NCI-H2227 (cell line): ENCODE measurements at regions not wholly inside any gene's neighbourhood (a gene's known extent, or its start where the extent isn't known, plus 50 kb on each side); places are given as distances from the start of the nearest gene placed in this dataset.
"Not testable (repeated sequence)": the region's sequence is repeated elsewhere in the genome, so short reads cannot be mapped to it uniquely, and the experiment has no call there.

ENCODE experiments used
- DNase-seq: peaks from one replicate; lab custom pipeline; 2025; ENCODE audit not compliant: unreplicated experiment; lab: John Stamatoyannopoulos, UW

DNA sequence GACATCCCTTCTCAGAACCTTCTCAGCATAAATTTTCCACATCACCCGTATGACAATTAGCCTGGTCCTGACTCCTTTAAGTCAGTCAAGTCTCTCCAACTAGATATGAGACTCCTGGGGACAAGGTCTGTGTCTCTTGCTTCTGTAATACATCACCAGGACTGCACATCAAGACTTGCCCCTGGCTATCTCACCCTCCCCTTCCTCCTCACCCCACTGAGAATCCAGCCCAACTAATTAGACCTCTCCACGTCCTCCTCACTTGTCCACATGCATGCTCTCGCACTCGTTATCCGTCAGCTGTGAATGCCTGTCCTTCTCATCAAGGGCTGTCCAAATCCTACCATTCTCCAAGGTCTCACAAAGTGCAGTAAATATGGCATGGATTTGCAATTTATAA lies 542.8 kb downstream of the PTPRU start:
- DNase-seq: no peak

DNA sequence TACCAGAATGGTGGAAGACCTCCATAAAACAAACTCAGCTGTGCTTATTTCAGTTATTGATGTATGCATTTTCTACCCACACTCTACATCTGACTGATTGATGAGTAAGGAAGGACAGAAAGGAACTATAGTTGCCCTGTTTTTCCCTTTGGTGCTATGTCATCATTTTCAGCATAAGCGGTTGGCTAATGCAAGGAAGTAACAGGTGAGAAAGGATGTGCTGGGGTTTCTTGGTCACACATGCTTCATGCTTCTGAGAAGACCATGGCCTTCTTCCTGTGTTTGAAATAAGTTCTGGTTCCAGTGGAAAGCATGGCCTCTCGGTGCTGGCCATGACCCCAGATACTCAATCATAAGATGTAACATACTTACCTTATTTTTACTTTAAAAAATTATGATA lies 541.2 kb downstream of the PTPRU start:
- no peak for DNase-seq

GRCh38 chr1:29774355-29774754 lies 538.0 kb downstream of the PTPRU start:
- DNase-seq: no peak

DNA sequence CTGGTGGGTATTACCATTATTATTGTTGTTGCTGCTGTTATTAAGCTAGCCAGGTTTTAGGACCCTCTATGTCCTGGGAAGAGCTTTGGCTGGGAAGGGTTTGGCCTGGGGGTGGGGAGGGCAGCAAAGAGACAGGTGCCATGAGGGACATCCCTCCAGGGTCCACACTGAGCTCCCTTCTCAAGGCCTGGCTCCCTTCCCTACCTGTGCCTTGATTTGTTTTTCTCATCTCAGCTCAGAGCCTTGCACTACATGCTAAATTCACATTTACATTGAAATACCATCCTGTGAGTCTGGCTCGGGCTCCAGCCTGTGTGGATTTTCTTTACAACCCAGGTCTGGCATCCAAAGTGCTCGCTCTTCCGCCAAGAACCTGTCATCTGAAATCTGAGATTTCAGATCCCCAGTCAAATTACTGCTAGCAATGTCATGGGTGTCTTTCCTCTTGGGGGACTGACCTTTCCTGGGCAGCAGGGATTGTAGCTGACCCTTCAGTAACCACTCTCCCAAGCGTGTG lies 536.3 kb downstream of the PTPRU start:
- no peak for DNase-seq

DNA sequence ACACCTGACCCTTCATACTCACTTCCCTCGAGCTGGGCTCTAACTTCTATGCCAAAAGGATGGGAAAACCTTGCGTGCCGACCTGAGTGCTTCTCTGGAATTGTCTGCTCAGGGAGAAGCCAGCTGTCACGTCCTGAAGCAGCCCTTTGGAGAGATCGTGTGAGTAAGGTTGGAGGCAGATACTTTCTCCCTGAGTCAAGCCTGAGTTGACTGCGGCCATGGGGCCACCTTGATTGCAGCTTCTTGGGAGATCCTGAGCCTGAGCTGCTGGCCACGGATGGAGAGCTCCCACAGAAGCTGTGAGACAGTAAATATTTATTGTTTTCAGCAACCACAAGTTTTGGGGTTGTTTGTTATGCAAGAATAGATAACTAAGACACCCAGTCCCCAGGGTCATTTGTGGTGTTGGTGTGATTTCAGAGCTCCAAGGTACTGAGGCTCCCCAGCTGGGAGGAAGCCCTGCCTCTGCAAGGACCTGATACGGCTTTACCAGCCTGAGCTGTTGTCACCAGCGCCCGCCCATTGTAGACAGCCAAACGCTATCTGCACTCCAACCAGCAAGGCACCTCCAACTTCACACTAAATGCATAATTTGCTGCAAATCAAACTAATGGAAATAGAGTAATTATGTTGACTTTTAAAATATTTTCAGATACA lies 531.6 kb downstream of the PTPRU start:
- no peak for DNase-seq

GRCh38 chr1:29767088-29767685 lies 530.9 kb downstream of the PTPRU start:
- DNase-seq: no peak

DNA sequence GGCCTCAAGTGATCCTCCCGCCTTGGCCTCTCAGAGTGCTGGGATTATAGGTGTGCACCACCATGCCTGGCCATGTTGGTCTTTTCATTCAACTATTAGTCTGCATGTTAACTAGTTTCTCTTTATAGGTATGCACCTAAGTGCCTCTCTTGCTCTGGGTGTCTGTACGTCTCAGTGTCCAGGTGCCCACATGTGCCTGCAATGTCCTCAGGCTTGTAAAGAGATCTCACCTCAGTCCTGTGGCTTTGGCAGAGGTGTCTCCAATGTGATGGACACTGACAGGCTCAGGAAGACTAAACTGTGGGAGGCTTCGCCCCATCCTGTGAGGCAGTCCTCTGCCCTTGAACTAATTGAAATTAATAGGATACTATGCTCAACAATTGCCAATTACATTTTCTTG lies 526.3 kb downstream of the PTPRU start:
- no peak for DNase-seq

DNA sequence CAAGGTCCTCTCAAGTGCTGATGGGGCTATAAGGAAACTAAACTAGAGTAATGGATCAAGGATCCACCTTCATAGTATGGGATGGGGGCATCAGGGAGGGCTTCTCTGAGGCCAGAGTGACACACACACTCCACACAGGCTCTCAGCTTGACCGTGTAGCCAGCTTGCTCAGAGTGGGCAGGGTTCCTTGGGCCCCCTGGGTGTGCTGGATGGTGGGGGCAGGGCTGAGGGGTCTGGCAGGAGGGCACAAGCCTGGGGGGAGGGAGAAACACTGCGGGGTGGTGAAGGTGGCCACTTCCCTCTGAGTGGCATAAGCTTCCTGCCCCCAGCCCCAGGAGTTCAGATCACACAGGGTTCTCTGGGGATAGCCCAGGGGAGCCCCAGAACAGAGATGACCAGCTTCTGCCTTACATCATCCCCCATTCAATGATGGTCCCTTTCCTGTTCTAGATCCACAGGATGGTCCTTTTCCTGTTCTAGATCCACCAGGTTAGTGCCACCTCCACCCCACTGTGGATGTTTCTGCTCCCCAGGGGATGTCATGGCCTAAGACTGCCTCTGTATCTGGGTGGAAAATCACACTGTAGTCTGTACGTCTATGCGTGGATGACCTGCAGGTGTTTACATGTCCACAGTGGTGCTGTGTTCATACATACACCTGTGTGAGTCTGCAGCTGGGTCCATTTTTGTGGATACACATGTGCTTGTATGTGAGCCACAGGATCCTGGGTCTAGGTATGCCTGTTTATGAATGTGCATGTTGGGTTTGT lies 525.0 kb downstream of the PTPRU start:
- DNase-seq: no peak

DNA sequence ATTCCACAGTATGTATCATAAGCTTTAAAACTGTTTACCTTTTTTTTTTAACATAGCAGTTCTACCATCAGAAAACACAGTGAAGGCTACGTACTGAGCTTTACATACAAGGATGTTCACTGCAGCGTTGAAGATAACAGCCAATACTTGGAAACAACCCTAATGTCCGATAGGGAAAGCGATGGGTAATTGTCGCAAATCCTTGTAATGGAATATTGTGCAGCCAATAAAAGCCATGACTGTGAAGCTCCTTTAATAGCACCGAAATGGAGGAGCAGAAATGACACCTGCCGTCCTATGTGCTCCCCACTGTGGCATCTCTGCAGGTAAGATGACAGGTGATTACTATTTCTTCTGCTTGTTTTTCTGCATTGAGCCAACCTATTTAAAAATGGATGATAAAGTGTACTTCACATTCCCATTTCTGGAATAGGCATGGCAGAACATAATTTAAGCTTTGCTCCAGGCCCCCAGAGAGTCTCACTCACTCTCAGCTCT lies 523.8 kb downstream of the PTPRU start:
- no peak for DNase-seq

DNA sequence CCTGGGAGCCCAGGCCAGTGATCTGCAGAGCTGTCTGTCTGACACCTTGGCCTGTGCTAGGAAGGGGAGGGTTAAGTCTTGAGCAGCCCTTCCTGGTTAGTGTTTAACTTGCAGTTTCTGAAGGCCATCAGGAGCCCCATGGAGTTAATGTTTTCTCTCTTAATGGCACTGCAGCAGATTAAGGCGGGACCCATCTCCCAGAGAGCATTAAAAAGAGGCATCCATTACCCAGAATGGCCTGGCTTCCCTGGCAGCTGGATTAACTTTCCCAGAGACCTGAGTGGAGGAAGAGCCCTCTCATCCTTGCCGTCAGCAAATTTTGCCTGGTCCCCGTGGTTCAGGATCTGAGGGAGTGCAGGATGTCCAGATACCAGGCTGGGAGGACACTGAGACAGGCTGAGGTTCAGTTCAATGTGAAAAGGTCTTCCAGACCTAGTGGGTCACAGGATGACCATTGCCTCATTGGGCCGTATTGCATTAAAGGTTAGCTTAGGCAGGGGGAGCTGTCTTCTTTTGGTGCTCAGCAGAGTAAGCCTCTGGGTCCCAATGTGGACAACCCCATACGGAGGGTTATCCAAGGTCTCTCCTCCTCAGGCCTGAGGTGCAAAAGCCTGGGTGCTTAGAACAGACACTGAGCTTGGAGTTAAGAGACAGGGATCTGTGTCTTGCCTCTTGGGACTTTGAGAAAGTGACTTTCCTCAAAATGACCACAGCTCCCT lies 522.6 kb downstream of the PTPRU start:
- DNase-seq: peak; percentile 76

DNA sequence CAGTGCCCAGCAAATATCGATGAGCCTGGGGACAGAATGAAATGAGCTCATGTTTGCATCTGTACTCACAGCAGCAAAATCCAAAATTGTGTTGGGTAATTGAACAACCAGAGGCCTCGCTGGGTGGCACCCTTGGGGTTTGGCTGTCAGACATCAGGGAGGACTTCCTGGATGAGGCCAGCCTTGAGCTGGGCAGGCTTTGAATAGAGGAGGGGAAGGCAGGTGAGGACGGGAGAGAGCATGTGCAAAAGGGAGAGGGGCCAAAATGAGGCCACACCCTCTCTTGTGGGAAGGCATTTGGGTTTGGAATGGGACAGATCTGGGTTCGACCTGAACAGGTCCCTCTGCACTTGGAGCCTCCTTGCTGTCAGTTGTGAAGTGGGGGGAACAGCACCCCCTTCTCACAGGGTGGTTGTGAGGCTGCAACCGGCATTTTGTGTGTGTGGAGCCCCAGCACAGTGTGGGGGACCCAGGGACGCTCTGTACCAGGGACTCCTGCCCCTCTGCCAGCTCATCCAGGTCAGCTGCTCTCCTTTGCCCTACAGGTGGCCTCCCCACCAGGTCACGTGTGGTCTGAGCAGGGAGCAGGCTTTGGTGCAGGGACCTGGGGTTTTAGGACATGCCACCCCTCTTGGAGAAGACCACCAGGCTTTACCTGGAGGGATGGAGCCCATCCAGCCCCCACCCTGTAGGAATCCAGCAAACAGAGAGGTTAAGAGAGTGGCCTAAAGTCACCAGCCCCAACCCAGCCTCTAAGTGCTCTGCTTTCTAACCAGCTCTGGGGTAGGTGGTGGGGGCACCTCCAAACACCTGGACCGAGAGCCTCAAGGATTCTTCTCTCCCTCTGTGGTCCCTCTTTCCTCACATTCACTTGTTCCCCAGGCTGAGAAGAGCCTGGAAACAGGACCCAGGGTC lies 521.8 kb downstream of the PTPRU start:
- DNase-seq: no peak

DNA sequence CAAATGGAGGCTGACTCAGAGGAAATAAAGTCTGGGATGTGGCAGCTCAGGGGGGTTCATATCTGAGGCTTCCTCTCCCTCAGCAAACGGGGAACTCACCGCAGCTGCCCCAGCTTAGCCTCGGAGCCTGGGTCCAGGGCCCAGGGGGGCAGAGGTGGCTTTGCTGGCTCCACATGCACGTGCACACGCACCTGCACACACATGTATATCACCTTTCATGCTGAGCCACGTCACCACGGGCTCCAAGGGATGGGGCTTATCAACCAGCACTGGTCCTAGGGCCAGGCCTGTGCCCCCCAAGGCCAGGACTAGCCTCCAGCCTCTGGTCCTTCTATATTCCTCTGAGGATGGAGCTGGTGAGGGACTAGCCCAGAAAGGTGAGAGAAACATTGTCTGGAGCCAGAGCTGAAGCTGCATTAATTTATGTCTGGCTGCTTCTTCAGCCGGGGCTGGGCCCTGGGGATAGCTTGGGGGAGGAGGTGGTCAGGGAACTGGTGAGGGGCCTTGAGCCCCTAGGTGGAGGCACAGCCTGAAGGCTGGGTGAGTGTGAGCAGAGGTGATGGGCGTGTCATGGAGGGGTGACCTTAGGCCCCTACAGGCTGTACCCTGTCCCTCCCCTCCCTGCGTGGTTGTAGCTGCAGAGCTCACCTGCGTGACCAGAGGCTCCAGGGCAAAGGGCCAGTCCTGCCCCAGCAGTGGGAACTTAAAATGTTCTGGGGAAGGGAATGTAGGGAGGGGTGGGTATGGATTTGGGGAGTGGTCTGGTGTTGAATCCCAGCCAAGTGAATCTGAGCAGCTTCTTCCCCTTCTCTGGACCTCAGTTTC lies 520.8 kb downstream of the PTPRU start:
- DNase-seq: no peak

- no peak for DNase-seq
These were observed 520.2 kb downstream of the PTPRU start for GRCh38 chr1:29756498-29756897.

DNA sequence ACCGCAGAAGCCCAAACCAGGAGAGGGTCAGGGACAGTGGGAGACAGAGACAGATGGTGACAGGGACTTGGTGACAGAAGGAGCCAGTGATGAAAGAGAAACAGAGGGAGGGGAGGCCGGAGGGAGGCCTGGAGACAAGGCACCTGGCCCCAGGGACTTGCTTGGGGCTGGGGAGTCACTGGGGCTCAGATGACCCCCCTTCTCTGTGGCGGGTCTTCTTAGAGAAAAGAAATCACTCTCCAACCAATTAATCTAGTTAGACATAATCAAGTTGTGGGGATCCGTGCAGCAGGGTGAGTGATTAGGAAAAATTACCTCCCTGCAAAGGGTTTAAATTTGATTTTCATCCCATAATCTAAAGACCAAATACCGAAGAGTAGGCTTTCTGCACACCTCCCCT lies 519.8 kb downstream of the PTPRU start:
- no peak for DNase-seq

GRCh38 chr1:29755412-29756015 lies 519.2 kb downstream of the PTPRU start:
- DNase-seq: not testable (repeated sequence)

GRCh38 chr1:29754573-29755375 lies 518.5 kb downstream of the PTPRU start:
- peak; percentile 25 for DNase-seq

GRCh38 chr1:29753771-29754572 lies 517.6 kb downstream of the PTPRU start:
- DNase-seq: no peak
